Panc1 (cell line): ENCODE measurements at regions not wholly inside any gene's neighbourhood (a gene's known extent, or its start where the extent isn't known, plus 50 kb on each side); places are given as distances from the start of the nearest gene placed in this dataset.

Source experiments
- ATAC-seq: fragments of 200-7000 bp; cut with Tn5 transposase; 2 replicates; pipeline ENCODE4 v1.9.1; 2020; ENCODE audit warnings: mild to moderate bottlenecking, moderate library complexity
- BruUV-seq: library from RNA; stranded (reverse); fragments of 400-500 nt; replicated peaks from 2 replicates; lab custom pipeline; 2021; lab: Mats Ljungman, UMichigan
- CTCF ChIA-PET: fragments of 300-600 bp; sonication (Branson Sonifier 250); formaldehyde crosslinking; loops from one replicate; lab custom pipeline; 2022; ENCODE audit warnings: antibody characterized with exemption; lab: Charles Lee
- POLR2A ChIA-PET: fragments of 300-600 bp; sonication (Branson Sonifier 250); formaldehyde crosslinking; loops from one replicate; lab custom pipeline; 2022; ENCODE audit warnings: antibody characterized with exemption; lab: Charles Lee
- DNase-seq: peaks from one replicate; pipeline ENCODE4 v3.0.0-alpha.2; 2010; ENCODE audit warnings: low read depth, low spot score
- H3K27ac ChIP-seq: 2 replicates; pipeline ENCODE4 v1.5.1; 2011; ENCODE audit warnings: mild to moderate bottlenecking, low read length, inconsistent platforms
- H3K27me3 ChIP-seq: fragments of 200-500 bp; sonication (Bioruptor generic); 2 replicates; pipeline ENCODE4 v1.6.0; 2014; ENCODE audit warnings: low read length, inconsistent platforms; ENCODE audit not compliant: control insufficient read depth, insufficient read depth
- H3K36me3 ChIP-seq: fragments of 200-500 bp; sonication (Bioruptor generic); 2 replicates; pipeline ENCODE4 v1.5.1; 2014; ENCODE audit warnings: inconsistent platforms, mild to moderate bottlenecking, low read length, moderate library complexity; ENCODE audit not compliant: control insufficient read depth, insufficient read depth
- H3K4me1 ChIP-seq: 2 replicates; pipeline ENCODE4 v1.5.1; 2011; ENCODE audit warnings: inconsistent platforms, mild to moderate bottlenecking, low read length, moderate library complexity; ENCODE audit not compliant: control insufficient read depth, insufficient read depth
- H3K4me3 ChIP-seq, 2 experiments: 2 replicates each; pipeline ENCODE4 v1.5.1; 2011 to 2012; ENCODE audit warnings: low read depth in 2 of 2, low read length in 2 of 2, mild to moderate bottlenecking in 2 of 2, inconsistent platforms in 1 of 2, moderate library complexity in 1 of 2
- H3K9me3 ChIP-seq: fragments of 200-500 bp; sonication (Bioruptor generic); 2 replicates; pipeline ENCODE4 v1.5.1; 2014; ENCODE audit warnings: low read depth, mild to moderate bottlenecking, inconsistent platforms, low read length, moderate library complexity; ENCODE audit not compliant: control insufficient read depth, insufficient read depth
- CTCF ChIP-seq: fragments of 450-650 bp; IDR thresholded peaks from 2 replicates; pipeline ENCODE4 v1.5.1; 2017; ENCODE audit warnings: mild to moderate bottlenecking
- POLR2AphosphoS5 ChIP-seq: IDR thresholded peaks from 2 replicates; pipeline ENCODE4 v1.6.1; 2012; ENCODE audit warnings: mild to moderate bottlenecking, low read depth, low read length, moderate library complexity
- REST ChIP-seq, 2 experiments: IDR thresholded peaks; 2 replicates each; pipeline ENCODE4 v1.6.1; 2011 to 2012; ENCODE audit warnings: low read depth in 2 of 2, control low read depth in 1 of 2, low read length in 1 of 2, mild to moderate bottlenecking in 1 of 2, moderate library complexity in 1 of 2; ENCODE audit not compliant: insufficient read depth in 1 of 2
- SIN3A ChIP-seq: IDR thresholded peaks from 2 replicates; pipeline ENCODE4 v1.6.1; 2012; ENCODE audit warnings: low read depth, mild to moderate bottlenecking, low read length, moderate library complexity, borderline replicate concordance; ENCODE audit not compliant: insufficient read depth
- TCF7L2 ChIP-seq: IDR thresholded peaks from 2 replicates; pipeline ENCODE4 v1.6.1; 2011; ENCODE audit warnings: mild to moderate bottlenecking, low read depth, low read length, inconsistent platforms
- in situ Hi-C: cut with HindIII; loops from 2 replicates; pipeline ENCODE4 v1.10.0; 2016; ENCODE audit warnings: low sequenced_read_pairs, low pct_unique_long_range_greater_than_20kb
- intact Hi-C: fragments of 100-400 bp; cut with micrococcal nuclease; formaldehyde crosslinking; loops from one replicate; pipeline ENCODE4 v1.10.0; 2022; ENCODE audit not compliant: unreplicated experiment

GRCh38 chr6:117117652-117118051 lies 147.7 kb upstream of the VGLL2 start:
- ChIA-PET POLR2A (no interaction called here), CTCF (interaction anchor here (0.7 kb wide), 1 partner anchor 362 kb away, joined by 4 read pairs; no protein-coding TSS in a partner anchor)
- H3K36me3 ChIP-seq, result no peaks in the 10 kb centered on the region
- DNase-seq (no peak), ATAC-seq (no peak)
- H3K27me3 ChIP-seq, result no peaks in the 10 kb centered on the region
- H3K9me3 ChIP-seq, result no peaks in the 10 kb centered on the region
- BruUV-seq, result no TSS peak
- H3K27ac ChIP-seq, result no peak overlapping the region
- TF ChIP-seq CTCF (no peak), REST (IDR thresholded peaks at IDR 0.05; ENCODE audit: insufficient read depth in 1 of 2, low read depth in 2 of 2, low read length in 1 of 2) (no peak), SIN3A (no peak), TCF7L2 (no peak), POLR2AphosphoS5 (no peak)
- H3K4me1 ChIP-seq, result no peaks in the 10 kb centered on the region
- intact Hi-C loops (no loop called here), in situ Hi-C loops (no loop called here)
- no peak overlapping the region for H3K4me3 ChIP-seq

GRCh38 chr6:117118490-117118889 lies 146.9 kb upstream of the VGLL2 start:
- Histone ChIP-seq H3K4me3 (no peak overlapping the region), H3K9me3 (no peaks in the 10 kb centered on the region), H3K4me1 (no peaks in the 10 kb centered on the region), H3K36me3 (no peaks in the 10 kb centered on the region), H3K27ac (no peak overlapping the region), H3K27me3 (no peaks in the 10 kb centered on the region)
- POLR2A ChIA-PET, result no interaction called here
- in situ Hi-C loops, result no loop called here
- ATAC-seq (no peak), DNase-seq (no peak)
- intact Hi-C loops, result no loop called here
- CTCF ChIA-PET, result no interaction called here
- no TSS peak for BruUV-seq
- no peak for TF ChIP-seq POLR2AphosphoS5
- no peak for TF ChIP-seq TCF7L2
- no peak for TF ChIP-seq SIN3A

GRCh38 chr6:117126213-117126612 lies 139.1 kb upstream of the VGLL2 start:
- H3K4me1 ChIP-seq, result no peaks in the 10 kb centered on the region
- ChIA-PET POLR2A (no interaction called here), CTCF (no interaction called here)
- in situ Hi-C loops, result no loop called here
- no peak overlapping the region for H3K27ac ChIP-seq
- H3K9me3 ChIP-seq, result no peaks in the 10 kb centered on the region
- no peak for ATAC-seq
- TF ChIP-seq SIN3A, result no peak
- no peak for TF ChIP-seq TCF7L2
- TF ChIP-seq POLR2AphosphoS5, result no peak
- no peak for TF ChIP-seq CTCF
- no TSS peak for BruUV-seq
- intact Hi-C loops, result no loop called here
- no peaks in the 10 kb centered on the region for H3K27me3 ChIP-seq
- DNase-seq, result no peak
- H3K4me3 ChIP-seq, result no peak overlapping the region
- H3K36me3 ChIP-seq, result no peaks in the 10 kb centered on the region
